HepG2 (cell line): ENCODE measurements at regions not wholly inside any gene's neighbourhood (a gene's known extent, or its start where the extent isn't known, plus 50 kb on each side); places are given as distances from the start of the nearest gene placed in this dataset.

Experiments used
- AHDC1 ChIP-seq: sonication (generic); formaldehyde crosslinking; IDR thresholded peaks from 2 replicates; pipeline ENCODE4 v1.5.1; 2020; ENCODE audit warnings: mild to moderate bottlenecking, missing genetic modification reagents, borderline replicate concordance
- CREBL2 ChIP-seq: sonication (generic); formaldehyde crosslinking; IDR thresholded peaks from 2 replicates; pipeline ENCODE4 v1.8.1; 2023; ENCODE audit warnings: missing genetic modification reagents, mild to moderate bottlenecking, borderline replicate concordance
- ETV6 ChIP-seq: sonication (generic); formaldehyde crosslinking; conservative IDR thresholded peaks from 2 replicates; pipeline ENCODE4 v1.4.0; 2020; ENCODE audit warnings: missing genetic modification reagents
- MIER3 ChIP-seq: IDR thresholded peaks from 2 replicates; pipeline ENCODE4 v1.6.1; 2016; ENCODE audit warnings: missing compliant biosample characterization, borderline replicate concordance
- NR2F1 ChIP-seq, 2 experiments: fragments of 450-650 bp in 1 of 2; formaldehyde crosslinking in 1 of 2; IDR thresholded peaks; 2 replicates each; pipeline versions ENCODE4 v1.5.0 to v1.6.1; 2016 to 2020; ENCODE audit warnings: mild to moderate bottlenecking in 1 of 2, missing compliant biosample characterization in 1 of 2, missing genetic modification reagents in 1 of 2, moderate library complexity in 1 of 2
- POGZ ChIP-seq: sonication (generic); formaldehyde crosslinking; IDR thresholded peaks from 2 replicates; pipeline ENCODE4 v1.4.0; 2020; ENCODE audit warnings: mild to moderate bottlenecking, missing genetic modification reagents
- TFAP4 ChIP-seq: sonication (generic); IDR thresholded peaks from 2 replicates; pipeline ENCODE4 v1.6.1; 2016; ENCODE audit warnings: low read depth, borderline replicate concordance
- ZIK1 ChIP-seq: sonication (generic); formaldehyde crosslinking; IDR thresholded peaks from 2 replicates; pipeline ENCODE4 v1.5.0; 2020; ENCODE audit warnings: mild to moderate bottlenecking, low read depth, missing genetic modification reagents, borderline replicate concordance
- ZNF12 ChIP-seq: sonication (generic); formaldehyde crosslinking; IDR thresholded peaks from 2 replicates; pipeline ENCODE4 v1.5.0; 2020; ENCODE audit warnings: missing genetic modification reagents
- ZNF563 ChIP-seq: sonication (generic); formaldehyde crosslinking; IDR thresholded peaks from 2 replicates; pipeline ENCODE4 v1.8.0; 2022; ENCODE audit warnings: mild to moderate bottlenecking, moderate library complexity, missing genetic modification reagents
- ZNF75D ChIP-seq: sonication (generic); formaldehyde crosslinking; IDR thresholded peaks from 2 replicates; pipeline ENCODE4 v1.8.1; 2023; ENCODE audit warnings: missing genetic modification reagents, mild to moderate bottlenecking, borderline replicate concordance
- TF ChIP-seq, protein P1 (sequence below): sonication (generic); formaldehyde crosslinking; IDR thresholded peaks from 2 replicates; pipeline ENCODE4 v1.4.0; 2020; ENCODE audit warnings: missing genetic modification reagents
- TF ChIP-seq, protein P2 (sequence below): IDR thresholded peaks from 2 replicates; pipeline ENCODE4 v1.6.1; 2016; ENCODE audit warnings: low read depth, borderline replicate concordance

GRCh38 chr12:92070864-92071445, 74.7 kb downstream of the BTG1 start (continued):
- TF ChIP-seq, protein P1, sequence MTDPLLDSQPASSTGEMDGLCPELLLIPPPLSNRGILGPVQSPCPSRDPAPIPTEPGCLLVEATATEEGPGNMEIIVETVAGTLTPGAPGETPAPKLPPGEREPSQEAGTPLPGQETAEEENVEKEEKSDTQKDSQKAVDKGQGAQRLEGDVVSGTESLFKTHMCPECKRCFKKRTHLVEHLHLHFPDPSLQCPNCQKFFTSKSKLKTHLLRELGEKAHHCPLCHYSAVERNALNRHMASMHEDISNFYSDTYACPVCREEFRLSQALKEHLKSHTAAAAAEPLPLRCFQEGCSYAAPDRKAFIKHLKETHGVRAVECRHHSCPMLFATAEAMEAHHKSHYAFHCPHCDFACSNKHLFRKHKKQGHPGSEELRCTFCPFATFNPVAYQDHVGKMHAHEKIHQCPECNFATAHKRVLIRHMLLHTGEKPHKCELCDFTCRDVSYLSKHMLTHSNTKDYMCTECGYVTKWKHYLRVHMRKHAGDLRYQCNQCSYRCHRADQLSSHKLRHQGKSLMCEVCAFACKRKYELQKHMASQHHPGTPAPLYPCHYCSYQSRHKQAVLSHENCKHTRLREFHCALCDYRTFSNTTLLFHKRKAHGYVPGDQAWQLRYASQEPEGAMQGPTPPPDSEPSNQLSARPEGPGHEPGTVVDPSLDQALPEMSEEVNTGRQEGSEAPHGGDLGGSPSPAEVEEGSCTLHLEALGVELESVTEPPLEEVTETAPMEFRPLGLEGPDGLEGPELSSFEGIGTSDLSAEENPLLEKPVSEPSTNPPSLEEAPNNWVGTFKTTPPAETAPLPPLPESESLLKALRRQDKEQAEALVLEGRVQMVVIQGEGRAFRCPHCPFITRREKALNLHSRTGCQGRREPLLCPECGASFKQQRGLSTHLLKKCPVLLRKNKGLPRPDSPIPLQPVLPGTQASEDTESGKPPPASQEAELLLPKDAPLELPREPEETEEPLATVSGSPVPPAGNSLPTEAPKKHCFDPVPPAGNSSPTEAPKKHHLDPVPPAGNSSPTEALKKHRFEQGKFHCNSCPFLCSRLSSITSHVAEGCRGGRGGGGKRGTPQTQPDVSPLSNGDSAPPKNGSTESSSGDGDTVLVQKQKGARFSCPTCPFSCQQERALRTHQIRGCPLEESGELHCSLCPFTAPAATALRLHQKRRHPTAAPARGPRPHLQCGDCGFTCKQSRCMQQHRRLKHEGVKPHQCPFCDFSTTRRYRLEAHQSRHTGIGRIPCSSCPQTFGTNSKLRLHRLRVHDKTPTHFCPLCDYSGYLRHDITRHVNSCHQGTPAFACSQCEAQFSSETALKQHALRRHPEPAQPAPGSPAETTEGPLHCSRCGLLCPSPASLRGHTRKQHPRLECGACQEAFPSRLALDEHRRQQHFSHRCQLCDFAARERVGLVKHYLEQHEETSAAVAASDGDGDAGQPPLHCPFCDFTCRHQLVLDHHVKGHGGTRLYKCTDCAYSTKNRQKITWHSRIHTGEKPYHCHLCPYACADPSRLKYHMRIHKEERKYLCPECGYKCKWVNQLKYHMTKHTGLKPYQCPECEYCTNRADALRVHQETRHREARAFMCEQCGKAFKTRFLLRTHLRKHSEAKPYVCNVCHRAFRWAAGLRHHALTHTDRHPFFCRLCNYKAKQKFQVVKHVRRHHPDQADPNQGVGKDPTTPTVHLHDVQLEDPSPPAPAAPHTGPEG (CRISPR knock-in tag): no peak
- TF ChIP-seq ZNF75D (CRISPR knock-in tag) (no peak), CREBL2 (CRISPR knock-in tag) (no peak), TFAP4 (peak; percentile 100), ZNF563 (no peak), ZNF12 (CRISPR knock-in tag) (peak; percentile 73; the same call in 1 of the 2 replicates), AHDC1 (CRISPR knock-in tag) (peak; percentile 99), MIER3 (CRISPR knock-in tag) (peak; percentile 82; the same call in 1 of the 2 replicates), ETV6 (CRISPR knock-in tag) (no peak), POGZ (peak; percentile 80), NR2F1 (CRISPR knock-in tag; IDR thresholded peaks at IDR 0.05) (peak; percentile 18 to 30; a peak in 1 of 4 replicates), ZIK1 (CRISPR knock-in tag) (no peak)
- TF ChIP-seq, protein P2, sequence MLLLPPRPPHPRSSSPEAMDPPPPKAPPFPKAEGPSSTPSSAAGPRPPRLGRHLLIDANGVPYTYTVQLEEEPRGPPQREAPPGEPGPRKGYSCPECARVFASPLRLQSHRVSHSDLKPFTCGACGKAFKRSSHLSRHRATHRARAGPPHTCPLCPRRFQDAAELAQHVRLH (CRISPR knock-in tag): peak; percentile 78; the same call in 1 of the 2 replicates
